BLaER1 (cell line): ENCODE measurements at regions not wholly inside any gene's neighbourhood (a gene's known extent, or its start where the extent isn't known, plus 50 kb on each side); places are given as distances from the start of the nearest gene placed in this dataset.

Source experiments
- H3K27ac ChIP-seq: shearing (Covaris generic); formaldehyde crosslinking; 2 replicates; pipeline ENCODE4 v1.8.1; 2022
- H3K27me3 ChIP-seq: shearing (Covaris generic); formaldehyde crosslinking; 2 replicates; pipeline ENCODE4 v1.8.1; 2022
- H3K36me3 ChIP-seq: shearing (Covaris generic); formaldehyde crosslinking; 2 replicates; pipeline ENCODE4 v1.8.1; 2022
- H3K4me1 ChIP-seq: shearing (Covaris generic); formaldehyde crosslinking; 2 replicates; pipeline ENCODE4 v1.8.1; 2022
- H3K4me2 ChIP-seq: shearing (Covaris generic); formaldehyde crosslinking; 2 replicates; pipeline ENCODE4 v1.8.1; 2022
- H3K4me3 ChIP-seq: shearing (Covaris generic); formaldehyde crosslinking; 2 replicates; pipeline ENCODE4 v1.8.1; 2022
- H3K9ac ChIP-seq: shearing (Covaris generic); formaldehyde crosslinking; 2 replicates; pipeline ENCODE4 v1.8.1; 2022
- H3K9me3 ChIP-seq: shearing (Covaris generic); formaldehyde crosslinking; 2 replicates; pipeline ENCODE4 v1.8.1; 2022
- H4K20me1 ChIP-seq: shearing (Covaris generic); formaldehyde crosslinking; 2 replicates; pipeline ENCODE4 v1.8.1; 2022
- Cebpa-rat ChIP-seq: shearing (Covaris generic); IDR thresholded peaks from 2 replicates; pipeline ENCODE4 v1.8.1; 2022

DNA sequence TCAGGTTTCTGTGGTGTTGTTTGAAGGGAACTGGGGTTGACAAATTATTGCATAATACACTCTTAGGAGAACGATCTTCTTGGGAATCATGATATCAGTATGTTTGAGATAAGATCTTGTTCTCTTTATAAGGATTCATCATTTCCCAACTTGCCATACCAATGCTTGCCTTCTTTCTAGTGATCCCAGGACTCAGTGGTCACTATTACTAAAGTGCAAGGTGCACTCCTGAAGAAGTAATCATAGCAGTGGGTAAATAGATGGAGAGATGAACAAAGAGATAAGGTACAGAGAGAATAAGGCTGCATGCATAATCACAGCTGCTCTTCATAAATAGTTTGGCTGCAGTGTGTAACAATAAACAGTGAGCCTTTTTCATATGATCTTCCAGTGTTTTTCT, 404.0 kb downstream of the DOK5 start:
- H3K27ac ChIP-seq: no peak overlapping the region
- no peaks in the 10 kb centered on the region for H3K4me1 ChIP-seq
- H3K9me3 ChIP-seq: no peaks in the 10 kb centered on the region
- no peak for TF ChIP-seq Cebpa-rat
- H3K9ac ChIP-seq: no peak overlapping the region
- no peak overlapping the region for H3K4me3 ChIP-seq
- H3K36me3 ChIP-seq: no peaks in the 10 kb centered on the region
- H3K4me2 ChIP-seq: no peak overlapping the region
- H3K27me3 ChIP-seq: no peaks in the 10 kb centered on the region
- H4K20me1 ChIP-seq: no peaks in the 10 kb centered on the region

DNA sequence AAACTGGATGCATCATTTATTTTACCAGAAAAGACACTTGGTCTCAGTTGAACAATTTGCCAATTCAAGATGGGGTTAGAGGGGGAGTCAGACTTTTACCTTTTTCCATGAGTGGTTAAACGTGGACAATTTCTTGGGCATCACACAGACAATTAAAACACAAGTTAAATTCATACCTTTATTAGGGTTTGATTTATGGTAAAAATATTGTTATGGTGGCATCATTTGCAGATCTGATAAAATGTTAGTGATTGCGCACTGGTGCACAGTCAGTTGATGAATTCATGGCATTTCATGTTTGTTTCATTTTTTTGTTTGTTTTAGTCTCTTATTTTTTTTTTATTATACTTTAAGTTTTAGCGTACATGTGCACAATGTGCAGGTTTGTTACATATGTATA, 399.9 kb downstream of the DOK5 start:
- H3K4me3 ChIP-seq: no peak overlapping the region
- H3K9ac ChIP-seq: no peak overlapping the region
- TF ChIP-seq Cebpa-rat: no peak
- no peaks in the 10 kb centered on the region for H4K20me1 ChIP-seq
- H3K9me3 ChIP-seq: no peaks in the 10 kb centered on the region
- no peaks in the 10 kb centered on the region for H3K4me1 ChIP-seq
- H3K27ac ChIP-seq: no peak overlapping the region
- H3K27me3 ChIP-seq: no peaks in the 10 kb centered on the region
- no peaks in the 10 kb centered on the region for H3K36me3 ChIP-seq
- H3K4me2 ChIP-seq: no peak overlapping the region

DNA sequence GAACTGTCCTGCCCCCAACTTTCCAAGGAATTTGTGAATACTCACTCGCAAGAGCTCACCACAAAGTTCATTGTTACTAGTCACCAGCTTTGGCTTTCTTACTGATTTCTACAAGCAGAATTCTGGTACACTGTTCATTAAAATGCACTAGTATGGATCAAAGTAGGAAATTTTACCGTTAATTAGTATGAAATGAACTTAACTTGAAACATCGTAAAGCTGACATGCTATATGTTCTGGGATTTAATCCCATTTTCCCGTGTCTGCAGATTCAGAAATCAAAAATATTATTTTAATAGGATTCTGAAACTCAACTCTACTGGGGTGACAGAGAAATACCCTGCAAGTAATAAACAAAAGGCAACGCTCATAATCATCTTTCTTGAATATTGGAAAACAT, 399.3 kb downstream of the DOK5 start:
- no peaks in the 10 kb centered on the region for H4K20me1 ChIP-seq
- no peak overlapping the region for H3K4me3 ChIP-seq
- H3K27ac ChIP-seq: no peak overlapping the region
- no peaks in the 10 kb centered on the region for H3K9me3 ChIP-seq
- no peak overlapping the region for H3K4me2 ChIP-seq
- H3K4me1 ChIP-seq: no peaks in the 10 kb centered on the region
- no peaks in the 10 kb centered on the region for H3K27me3 ChIP-seq
- no peaks in the 10 kb centered on the region for H3K36me3 ChIP-seq
- no peak for TF ChIP-seq Cebpa-rat
- H3K9ac ChIP-seq: no peak overlapping the region

GRCh38 chr20:54872440-54872839, 397.0 kb downstream of the DOK5 start:
- Histone ChIP-seq H3K27me3 (no peaks in the 10 kb centered on the region), H3K9ac (no peak overlapping the region), H3K27ac (no peak overlapping the region), H3K9me3 (no peaks in the 10 kb centered on the region), H4K20me1 (no peaks in the 10 kb centered on the region), H3K4me2 (no peak overlapping the region), H3K4me1 (no peaks in the 10 kb centered on the region), H3K4me3 (no peak overlapping the region), H3K36me3 (no peaks in the 10 kb centered on the region)
- no peak for TF ChIP-seq Cebpa-rat

DNA sequence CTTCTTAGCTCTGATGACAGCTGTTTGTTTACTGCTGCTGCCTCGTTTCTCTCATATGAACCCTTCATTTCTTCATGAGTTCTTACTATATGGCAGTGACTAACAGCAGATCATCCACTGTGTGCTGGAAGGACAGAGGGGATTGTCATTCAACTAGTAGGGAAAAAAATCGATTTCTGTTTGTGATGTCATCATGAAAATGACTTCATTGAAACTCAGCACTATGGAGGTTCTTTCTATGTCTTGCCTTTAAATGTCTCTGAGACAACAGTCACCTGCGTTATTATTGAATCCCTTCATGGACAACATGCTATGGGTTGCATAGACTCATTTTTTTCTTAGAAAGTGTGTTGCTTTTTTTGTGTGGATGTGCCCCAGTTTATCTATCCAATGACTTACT, 394.4 kb downstream of the DOK5 start:
- Histone ChIP-seq H3K4me3 (no peak overlapping the region), H3K27me3 (no peaks in the 10 kb centered on the region), H3K4me1 (no peaks in the 10 kb centered on the region), H4K20me1 (no peaks in the 10 kb centered on the region), H3K36me3 (no peaks in the 10 kb centered on the region), H3K9ac (no peak overlapping the region), H3K27ac (no peak overlapping the region), H3K4me2 (no peak overlapping the region), H3K9me3 (no peaks in the 10 kb centered on the region)
- TF ChIP-seq Cebpa-rat: no peak

- Histone ChIP-seq H3K4me2 (no peak overlapping the region), H3K9ac (no peak overlapping the region), H3K4me3 (no peak overlapping the region), H3K36me3 (no peaks in the 10 kb centered on the region), H3K4me1 (no peaks in the 10 kb centered on the region), H3K27me3 (no peaks in the 10 kb centered on the region), H3K9me3 (no peaks in the 10 kb centered on the region), H4K20me1 (no peaks in the 10 kb centered on the region), H3K27ac (no peak overlapping the region)
- TF ChIP-seq Cebpa-rat: no peak
These were observed 389.9 kb downstream of the DOK5 start for GRCh38 chr20:54865273-54865672.

GRCh38 chr20:54860716-54861115, 385.3 kb downstream of the DOK5 start:
- Histone ChIP-seq H3K9me3 (no peaks in the 10 kb centered on the region), H3K9ac (no peak overlapping the region), H3K4me3 (no peak overlapping the region), H3K36me3 (no peaks in the 10 kb centered on the region), H3K4me1 (no peaks in the 10 kb centered on the region), H3K27ac (no peak overlapping the region), H4K20me1 (no peaks in the 10 kb centered on the region), H3K4me2 (no peak overlapping the region), H3K27me3 (no peaks in the 10 kb centered on the region)
- no peak for TF ChIP-seq Cebpa-rat

GRCh38 chr20:54856202-54856601, 380.8 kb downstream of the DOK5 start:
- no peaks in the 10 kb centered on the region for H3K36me3 ChIP-seq
- H3K9me3 ChIP-seq: no peaks in the 10 kb centered on the region
- no peak overlapping the region for H3K9ac ChIP-seq
- no peaks in the 10 kb centered on the region for H3K4me1 ChIP-seq
- H3K27ac ChIP-seq: no peak overlapping the region
- H3K4me2 ChIP-seq: no peak overlapping the region
- no peak overlapping the region for H3K4me3 ChIP-seq
- H4K20me1 ChIP-seq: no peaks in the 10 kb centered on the region
- TF ChIP-seq Cebpa-rat: no peak
- no peaks in the 10 kb centered on the region for H3K27me3 ChIP-seq

DNA sequence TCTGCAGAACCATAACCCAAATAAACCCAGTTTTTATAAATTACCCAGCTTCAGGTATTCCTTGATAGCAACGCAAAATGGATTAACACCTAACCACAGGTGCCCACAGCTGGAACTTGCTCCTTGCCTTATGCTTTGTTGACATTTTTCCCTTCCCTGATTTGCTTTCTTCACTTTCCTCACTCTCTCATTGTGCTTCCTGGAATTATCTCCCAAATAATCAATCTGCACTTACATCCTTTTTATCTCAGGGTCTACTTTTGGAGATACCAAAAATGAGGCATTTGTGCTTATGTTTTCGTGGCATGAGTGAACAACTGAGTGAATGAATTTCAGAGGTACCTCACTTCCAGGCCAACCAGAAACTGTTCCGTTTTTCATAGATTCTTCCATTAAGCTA, 374.3 kb downstream of the DOK5 start:
- Histone ChIP-seq H3K9ac (no peak overlapping the region), H4K20me1 (no peaks in the 10 kb centered on the region), H3K9me3 (no peaks in the 10 kb centered on the region), H3K27me3 (no peaks in the 10 kb centered on the region), H3K36me3 (no peaks in the 10 kb centered on the region), H3K4me1 (no peaks in the 10 kb centered on the region), H3K4me3 (no peak overlapping the region), H3K4me2 (no peak overlapping the region), H3K27ac (no peak overlapping the region)
- TF ChIP-seq Cebpa-rat: no peak

- no peaks in the 10 kb centered on the region for H3K9me3 ChIP-seq
- H3K27ac ChIP-seq: no peak overlapping the region
These were observed 373.7 kb downstream of the DOK5 start for GRCh38 chr20:54848984-54849538.

DNA sequence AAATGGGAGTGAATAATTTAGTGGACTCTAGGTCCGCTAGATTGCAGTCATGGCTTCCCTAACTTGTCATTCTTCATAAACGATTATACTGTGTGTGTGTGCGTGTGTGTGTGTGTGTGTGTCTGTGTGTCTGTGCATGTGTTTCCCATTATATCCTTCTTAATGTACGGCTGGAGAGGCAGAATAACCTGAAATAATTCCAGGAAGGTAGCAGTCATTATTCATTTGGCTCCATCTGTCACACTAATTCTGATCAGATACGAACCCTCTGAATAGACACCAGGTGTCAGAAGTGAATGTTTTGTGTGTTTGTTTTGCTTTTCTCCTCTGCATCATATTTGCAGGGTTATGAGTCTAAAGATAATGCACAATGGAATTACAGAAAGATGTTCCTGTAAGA, 372.9 kb downstream of the DOK5 start:
- Histone ChIP-seq H3K9me3 (no peaks in the 10 kb centered on the region), H3K4me1 (no peaks in the 10 kb centered on the region), H4K20me1 (no peaks in the 10 kb centered on the region), H3K9ac (no peak overlapping the region), H3K27ac (no peak overlapping the region), H3K4me2 (no peak overlapping the region), H3K4me3 (no peak overlapping the region), H3K27me3 (no peaks in the 10 kb centered on the region), H3K36me3 (no peaks in the 10 kb centered on the region)
- TF ChIP-seq Cebpa-rat: no peak

More at GRCh38 chr20:54848984-54849538, 373.7 kb downstream of the DOK5 start:
- Histone ChIP-seq H3K4me3 (no peak overlapping the region), H3K9ac (no peak overlapping the region), H4K20me1 (no peaks in the 10 kb centered on the region), H3K4me1 (no peaks in the 10 kb centered on the region), H3K27me3 (no peaks in the 10 kb centered on the region), H3K4me2 (no peak overlapping the region), H3K36me3 (no peaks in the 10 kb centered on the region)
- no peak for TF ChIP-seq Cebpa-rat
